OCI-LY1 (cell line): ENCODE measurements at regions not wholly inside any gene's neighbourhood (a gene's known extent, or its start where the extent isn't known, plus 50 kb on each side); places are given as distances from the start of the nearest gene placed in this dataset.

ENCODE experiments used
- EZH2 ChIP-seq: fragments of 200-600 bp; sonication (generic), shearing (Covaris generic); IDR thresholded peaks from 2 replicates; pipeline ENCODE4 v1.8.0; 2017; ENCODE audit warnings: borderline replicate concordance, mixed run types, mild to moderate bottlenecking, antibody characterized with exemption, low read length, moderate library complexity, mixed read lengths
- TF ChIP-seq, protein P1 (sequence below): fragments of 200-600 bp; sonication (generic), shearing (Covaris generic); IDR thresholded peaks from 2 replicates; pipeline ENCODE4 v1.5.1; 2017; ENCODE audit warnings: mild to moderate bottlenecking, antibody characterized with exemption, low read length, moderate library complexity, mixed read lengths

DNA sequence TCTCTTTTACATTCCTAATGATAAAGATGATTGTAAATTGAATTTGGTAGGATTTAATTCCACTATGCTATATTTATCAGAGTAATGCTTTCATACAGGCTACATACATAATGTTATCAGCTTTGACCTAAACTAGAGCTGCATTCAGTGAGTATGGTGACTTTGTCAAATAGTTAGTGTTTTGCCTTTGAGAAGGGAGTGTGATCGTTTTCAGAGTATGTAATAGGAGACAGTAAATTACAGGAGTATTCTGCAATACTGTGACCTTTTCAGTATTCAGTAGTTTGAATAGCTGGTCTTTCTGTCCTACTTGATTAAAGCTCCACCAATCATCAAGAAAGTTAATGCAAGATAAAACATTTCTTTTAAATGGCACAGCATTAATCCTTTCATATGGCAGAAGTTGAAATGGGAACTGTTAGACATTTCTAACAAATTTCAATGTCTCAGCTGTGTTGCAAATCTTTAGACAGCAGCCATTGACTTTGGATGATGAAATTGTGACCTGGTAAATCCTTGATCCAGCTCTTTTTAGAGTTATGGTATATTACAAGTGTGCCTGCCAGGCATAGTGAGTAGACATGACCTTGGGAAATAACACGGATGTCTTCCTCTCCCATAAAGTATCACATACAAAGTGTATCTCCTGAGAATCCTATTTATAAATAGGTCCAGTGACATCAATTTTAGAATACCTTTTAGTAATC lies 455.3 kb downstream of the KCTD8 start:
- TF ChIP-seq, protein P1, sequence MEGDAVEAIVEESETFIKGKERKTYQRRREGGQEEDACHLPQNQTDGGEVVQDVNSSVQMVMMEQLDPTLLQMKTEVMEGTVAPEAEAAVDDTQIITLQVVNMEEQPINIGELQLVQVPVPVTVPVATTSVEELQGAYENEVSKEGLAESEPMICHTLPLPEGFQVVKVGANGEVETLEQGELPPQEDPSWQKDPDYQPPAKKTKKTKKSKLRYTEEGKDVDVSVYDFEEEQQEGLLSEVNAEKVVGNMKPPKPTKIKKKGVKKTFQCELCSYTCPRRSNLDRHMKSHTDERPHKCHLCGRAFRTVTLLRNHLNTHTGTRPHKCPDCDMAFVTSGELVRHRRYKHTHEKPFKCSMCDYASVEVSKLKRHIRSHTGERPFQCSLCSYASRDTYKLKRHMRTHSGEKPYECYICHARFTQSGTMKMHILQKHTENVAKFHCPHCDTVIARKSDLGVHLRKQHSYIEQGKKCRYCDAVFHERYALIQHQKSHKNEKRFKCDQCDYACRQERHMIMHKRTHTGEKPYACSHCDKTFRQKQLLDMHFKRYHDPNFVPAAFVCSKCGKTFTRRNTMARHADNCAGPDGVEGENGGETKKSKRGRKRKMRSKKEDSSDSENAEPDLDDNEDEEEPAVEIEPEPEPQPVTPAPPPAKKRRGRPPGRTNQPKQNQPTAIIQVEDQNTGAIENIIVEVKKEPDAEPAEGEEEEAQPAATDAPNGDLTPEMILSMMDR: no peak
- no peak for TF ChIP-seq EZH2
